Adrenal gland (tissue), 9 donors: ENCODE measurements at regions not wholly inside any gene's neighbourhood (a gene's known extent, or its start where the extent isn't known, plus 50 kb on each side); places are given as distances from the start of the nearest gene placed in this dataset.
A peak's percentile ranks its signal among the peaks of the same experiment; 100 is the strongest.

Source experiments
- DNase-seq, 7 donors: peaks; one replicate each; pipeline ENCODE4 v3.0.0-alpha.2; 2019 to 2020
- H3K27ac ChIP-seq, 5 donors: fragments of 200-600 bp; sonication (generic) in 4 of 5; 1 replicate in 3 of 5; 2 replicates in 2 of 5; pipeline versions ENCODE4 v1.5.1 to v1.8.0; 2016 to 2020; ENCODE audit warnings: mild to moderate bottlenecking in 1 of 5
- H3K27me3 ChIP-seq: fragments of 200-600 bp; 2 replicates; pipeline ENCODE4 v1.8.0; 2021
- H3K36me3 ChIP-seq, 2 donors: fragments of 200-600 bp; replicated peaks in 1 of 2; 1 replicate in 1 of 2; 2 replicates in 1 of 2; pipeline versions ENCODE4 v1.5.1 to v1.8.0; 2018 to 2022
- H3K4me1 ChIP-seq, 2 donors: fragments of 200-600 bp; replicated peaks in 1 of 2; 1 replicate in 1 of 2; 2 replicates in 1 of 2; pipeline versions ENCODE4 v1.5.1 to v1.8.0; 2018 to 2021
- H3K4me3 ChIP-seq, 4 donors: fragments of 200-600 bp; sonication (generic) in 3 of 4; one replicate each; pipeline ENCODE4 v1.5.1; 2016 to 2018
- H3K9me3 ChIP-seq, 3 donors: fragments of 200-600 bp; sonication (generic) in 1 of 3; replicated peaks in 1 of 3; 1 replicate in 2 of 3; 2 replicates in 1 of 3; pipeline versions ENCODE4 v1.5.1 to v1.8.0; 2016 to 2021
- CTCF ChIP-seq, 6 experiments: fragments of 450-650 bp in 4 of 6; fragments of 200-600 bp in 2 of 6; sonication (generic) in 1 of 6; IDR thresholded peaks; 1 replicate in 5 of 6; 2 replicates in 1 of 6; pipeline versions ENCODE4 v1.5.1 to v1.8.0; 2016 to 2021; ENCODE audit warnings: antibody characterized with exemption in 6 of 6, mild to moderate bottlenecking in 2 of 6, moderate library complexity in 1 of 6
- POLR2A ChIP-seq, 2 donors: fragments of 450-650 bp; IDR thresholded peaks; one replicate each; pipeline ENCODE4 v1.6.1; 2017; ENCODE audit warnings: antibody characterized with exemption in 2 of 2, mild to moderate bottlenecking in 2 of 2, moderate library complexity in 1 of 2
- WGBS, 4 donors: extraction: QIAGEN DNeasy Blood & Tissue Kit in 2 of 4; methylation state at CpG; one replicate each; pipeline versions ENCODE4 v1.1.5 to v1.1.7; 2013 to 2017; 5-methylcytosine and 5-hydroxymethylcytosine counted together
- intact Hi-C, 2 donors: fragments of 100-400 bp; cut with DNase I; formaldehyde crosslinking; loops; one replicate each; pipeline versions ENCODE4 v1.14.1 to v1.15.0; 2022 to 2023
- donor health status: healthy with polysubstance abuse.
- donor health status: Bipolar disorder and iron deficiency.
- donor health status: DM: yes; HTN: yes; CAD: no.
- donor health status: DM: no; HTN: no; CAD: no.
- donor health status: DM: no; HTN: no; CAD: no.

- intact Hi-C loops: no loop called here
- no peak for DNase-seq
- TF ChIP-seq POLR2A (IDR thresholded peaks at IDR 0.05): no peak
- no peak for TF ChIP-seq CTCF (IDR thresholded peaks at IDR 0.05)
- H3K9me3 ChIP-seq: no peaks in the 10 kb centered on the region
- H3K27ac ChIP-seq: no peak overlapping the region
- H3K36me3 ChIP-seq: no peaks in the 10 kb centered on the region
- no peaks in the 10 kb centered on the region for H3K27me3 ChIP-seq
- WGBS, 4 donors: 90 to 97% (median 94%) methylated on average over 10 of the region's 10 CpGs
- H3K4me3 ChIP-seq: no peak overlapping the region
- peaks cover 0 to under 1% of the 10 kb centered on the region in 2 donors for H3K4me1 ChIP-seq
These were observed 197.9 kb upstream of the TWIST2 start for GRCh38 chr2:238649936-238650518.

DNA sequence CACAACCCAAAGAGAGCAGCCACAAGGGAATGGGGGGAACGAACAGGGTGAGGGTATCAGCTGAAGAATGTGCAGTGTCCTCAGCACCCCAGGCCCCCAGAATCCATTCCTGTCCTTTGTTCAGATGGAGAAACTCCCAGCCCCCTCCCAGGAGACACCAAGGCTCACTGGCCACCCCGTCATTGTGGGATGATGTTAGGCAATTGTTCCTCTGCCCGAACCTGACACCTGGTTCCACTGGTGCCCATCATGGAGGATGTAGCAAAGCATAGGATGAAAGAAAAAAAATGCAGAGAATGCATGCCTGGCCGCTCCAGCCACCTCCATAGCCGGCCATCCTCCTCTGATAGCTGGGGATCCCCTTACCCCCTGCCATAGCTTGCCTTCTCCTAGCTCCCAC is 197.3 kb upstream of the TWIST2 start:
- WGBS, 4 donors: 74 to 87% (median 85%) methylated on average over 5 of the region's 5 CpGs
- intact Hi-C loops: no loop called here

GRCh38 chr2:238651306-238652052 is 196.4 kb upstream of the TWIST2 start:
- WGBS, 4 donors: 69 to 82% (median 75%) methylated on average over 5 of the region's 5 CpGs
- H3K27ac ChIP-seq: no peak overlapping the region
- H3K4me3 ChIP-seq: no peak overlapping the region
- H3K27me3 ChIP-seq: no peaks in the 10 kb centered on the region
- H3K9me3 ChIP-seq: no peaks in the 10 kb centered on the region
- DNase-seq: peak in 1 of 7 donors; percentile 4
- H3K4me1 ChIP-seq: no peaks in the 10 kb centered on the region
- TF ChIP-seq POLR2A (IDR thresholded peaks at IDR 0.05) (no peak), CTCF (IDR thresholded peaks at IDR 0.05) (no peak)
- intact Hi-C loops: no loop called here
- H3K36me3 ChIP-seq: no peaks in the 10 kb centered on the region

More for the DNA sequence above, 197.3 kb upstream of the TWIST2 start:
- Histone ChIP-seq H3K4me1 (no peaks in the 10 kb centered on the region), H3K36me3 (no peaks in the 10 kb centered on the region), H3K9me3 (no peaks in the 10 kb centered on the region), H3K4me3 (no peak overlapping the region), H3K27ac (no peak overlapping the region), H3K27me3 (no peaks in the 10 kb centered on the region)
- DNase-seq: peak in 1 of 7 donors; percentile 8
- no peak for TF ChIP-seq POLR2A (IDR thresholded peaks at IDR 0.05)
- no peak for TF ChIP-seq CTCF (IDR thresholded peaks at IDR 0.05)

- no peak overlapping the region for H3K4me3 ChIP-seq
- intact Hi-C loops: no loop called here
- TF ChIP-seq POLR2A (IDR thresholded peaks at IDR 0.05): no peak
- no peak for TF ChIP-seq CTCF (IDR thresholded peaks at IDR 0.05)
- no peaks in the 10 kb centered on the region for H3K4me1 ChIP-seq
- H3K9me3 ChIP-seq: no peaks in the 10 kb centered on the region
- DNase-seq: peak in 1 of 7 donors; percentile 5
- no peaks in the 10 kb centered on the region for H3K36me3 ChIP-seq
- 86 to 89% (median 88%) methylated on average over 8 to 15 of the region's 15 CpGs for WGBS, 4 donors
- no peaks in the 10 kb centered on the region for H3K27me3 ChIP-seq
- no peak overlapping the region for H3K27ac ChIP-seq
These were observed 195.7 kb upstream of the TWIST2 start for GRCh38 chr2:238652053-238652770.
